Liver (tissue), 8 donors: ENCODE measurements at regions not wholly inside any gene's neighbourhood (a gene's known extent, or its start where the extent isn't known, plus 50 kb on each side); places are given as distances from the start of the nearest gene placed in this dataset.
A peak's percentile ranks its signal among the peaks of the same experiment; 100 is the strongest.

Experiments
- DNase-seq: peaks from one replicate; pipeline ENCODE4 v3.0.0-alpha.2; 2017; ENCODE audit warnings: low spot score
- H3K27ac ChIP-seq, 2 donors: one replicate each; pipeline ENCODE4 v1.7.0; 2013; ENCODE audit warnings: inconsistent platforms in 2 of 2, low read length in 2 of 2, control low read depth in 1 of 2, low read depth in 1 of 2, mild to moderate bottlenecking in 1 of 2
- H3K27me3 ChIP-seq, 4 donors: one replicate each; pipeline versions ENCODE4 v1.6.1 to v1.7.0; 2013; ENCODE audit warnings: low read length in 3 of 4, inconsistent platforms in 1 of 4, mild to moderate bottlenecking in 1 of 4, moderate library complexity in 1 of 4; ENCODE audit not compliant: control insufficient read depth in 4 of 4, insufficient read depth in 4 of 4
- H3K36me3 ChIP-seq, 4 donors: one replicate each; pipeline versions ENCODE4 v1.6.1 to v1.7.0; 2013; ENCODE audit warnings: low read length in 3 of 4, mild to moderate bottlenecking in 3 of 4, low read depth in 1 of 4, moderate library complexity in 1 of 4; ENCODE audit not compliant: control insufficient read depth in 4 of 4, insufficient read depth in 3 of 4
- H3K4me1 ChIP-seq, 4 donors: one replicate each; pipeline versions ENCODE4 v1.6.1 to v1.7.0; 2013; ENCODE audit warnings: low read length in 3 of 4, mild to moderate bottlenecking in 3 of 4, moderate library complexity in 1 of 4; ENCODE audit not compliant: control insufficient read depth in 4 of 4, insufficient read depth in 4 of 4
- H3K4me3 ChIP-seq, 3 donors: one replicate each; pipeline versions ENCODE4 v1.6.1 to v1.7.0; 2013; ENCODE audit warnings: low read length in 3 of 3, control low read depth in 1 of 3, low read depth in 1 of 3, mild to moderate bottlenecking in 1 of 3
- H3K9ac ChIP-seq, 2 donors: one replicate each; pipeline ENCODE4 v1.7.0; 2013; ENCODE audit warnings: low read length in 2 of 2, mild to moderate bottlenecking in 2 of 2, moderate library complexity in 2 of 2, control low read depth in 1 of 2, low read depth in 1 of 2
- H3K9me3 ChIP-seq, 4 donors: one replicate each; pipeline versions ENCODE4 v1.6.1 to v1.7.0; 2013; ENCODE audit warnings: low read length in 3 of 4; ENCODE audit not compliant: control insufficient read depth in 4 of 4
- EGR1 ChIP-seq, 2 donors: IDR thresholded peaks; 2 replicates each; pipeline ENCODE4 v1.6.1; 2016 to 2018; ENCODE audit warnings: antibody characterized with exemption in 2 of 2, low read depth in 2 of 2
- GABPA ChIP-seq, 2 donors: IDR thresholded peaks in 1 of 2; conservative IDR thresholded peaks in 1 of 2; 2 replicates each; pipeline ENCODE4 v1.6.1; 2016; ENCODE audit warnings: antibody characterized with exemption in 2 of 2, mild to moderate bottlenecking in 1 of 2, moderate library complexity in 1 of 2
- HNF4G ChIP-seq: IDR thresholded peaks from 2 replicates; pipeline ENCODE4 v1.6.1; 2016; ENCODE audit warnings: antibody characterized with exemption
- JUND ChIP-seq, 2 donors: IDR thresholded peaks; 2 replicates each; pipeline ENCODE4 v1.6.1; 2016; ENCODE audit warnings: antibody characterized with exemption in 2 of 2
- NR2F2 ChIP-seq: IDR thresholded peaks from 2 replicates; pipeline ENCODE4 v1.6.1; 2016; ENCODE audit warnings: antibody characterized with exemption
- RAD21 ChIP-seq, 2 donors: IDR thresholded peaks; 2 replicates each; pipeline ENCODE4 v1.6.1; 2016; ENCODE audit warnings: antibody characterized with exemption in 2 of 2, mild to moderate bottlenecking in 2 of 2
- SP1 ChIP-seq: IDR thresholded peaks from 2 replicates; pipeline ENCODE4 v1.6.1; 2018; ENCODE audit warnings: antibody characterized with exemption, mild to moderate bottlenecking
- YY1 ChIP-seq: IDR thresholded peaks from 2 replicates; pipeline ENCODE4 v1.6.1; 2016; ENCODE audit warnings: antibody characterized with exemption, mild to moderate bottlenecking
- WGBS: extraction: QIAGEN DNeasy Blood & Tissue Kit; methylation state at CpG from one replicate; pipeline ENCODE4 v1.1.7; 2013; 5-methylcytosine and 5-hydroxymethylcytosine counted together
- TF ChIP-seq, protein P1 (sequence below): IDR thresholded peaks from 2 replicates; pipeline ENCODE4 v1.6.1; 2016; ENCODE audit warnings: antibody characterized with exemption, mild to moderate bottlenecking
- TF ChIP-seq, protein P2 (sequence below): fragments of 150-350 bp; IDR thresholded peaks from 2 replicates; pipeline ENCODE4 v1.5.1; 2017; ENCODE audit warnings: improper control_type of control experiment, low read depth, low read length; ENCODE audit not compliant: missing input control
- TF ChIP-seq, protein P3 (sequence below): IDR thresholded peaks from 2 replicates; pipeline ENCODE4 v1.6.1; 2016; ENCODE audit warnings: antibody characterized with exemption
- TF ChIP-seq, protein P4 (sequence below): IDR thresholded peaks from 2 replicates; pipeline ENCODE4 v1.6.1; 2016; ENCODE audit warnings: antibody characterized with exemption
- TF ChIP-seq, protein P5 (sequence below): IDR thresholded peaks from 2 replicates; pipeline ENCODE4 v1.6.1; 2016; ENCODE audit warnings: antibody characterized with exemption
- donor health status: healthy.
- donor health status: healthy.
- donor health status: healthy.
- donor health status: healthy.
- donor health status: healthy.

DNA sequence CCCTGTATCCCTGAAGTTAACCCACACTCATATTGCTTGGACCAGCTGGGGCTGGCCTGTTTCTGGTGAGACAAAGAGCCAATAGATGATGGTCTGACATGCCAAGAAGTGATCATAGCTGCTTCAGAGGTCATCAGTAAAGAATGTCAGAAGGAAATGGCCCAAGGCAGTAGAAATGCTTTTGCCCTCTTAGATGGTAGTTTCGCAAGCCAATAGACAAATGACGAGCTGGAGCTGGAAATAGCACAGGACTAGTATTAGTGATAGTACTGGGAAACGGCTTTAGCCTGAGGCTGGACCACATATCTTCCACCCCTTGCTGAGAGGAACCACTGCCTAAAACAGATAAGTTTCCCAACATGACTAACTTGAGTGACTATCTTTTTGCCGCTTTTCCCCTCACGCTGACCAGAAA, 176.1 kb upstream of the THBS1 start:
- Histone ChIP-seq H3K27ac (no peak overlapping the region), H3K36me3 (no peaks in the 10 kb centered on the region), H3K27me3 (no peaks in the 10 kb centered on the region), H3K4me1 (no peaks in the 10 kb centered on the region), H3K4me3 (no peak overlapping the region), H3K9me3 (no peaks in the 10 kb centered on the region), H3K9ac (no peak overlapping the region)
- TF ChIP-seq NR2F2 (peak; percentile 69), GABPA (IDR thresholded peaks at IDR 0.05 in 1 of 2, conservative IDR thresholded peaks at IDR 0.05 in 1 of 2) (no peak)
- WGBS, result 81% methylated on average over 5 of the region's 5 CpGs
- DNase-seq, result no peak

DNA sequence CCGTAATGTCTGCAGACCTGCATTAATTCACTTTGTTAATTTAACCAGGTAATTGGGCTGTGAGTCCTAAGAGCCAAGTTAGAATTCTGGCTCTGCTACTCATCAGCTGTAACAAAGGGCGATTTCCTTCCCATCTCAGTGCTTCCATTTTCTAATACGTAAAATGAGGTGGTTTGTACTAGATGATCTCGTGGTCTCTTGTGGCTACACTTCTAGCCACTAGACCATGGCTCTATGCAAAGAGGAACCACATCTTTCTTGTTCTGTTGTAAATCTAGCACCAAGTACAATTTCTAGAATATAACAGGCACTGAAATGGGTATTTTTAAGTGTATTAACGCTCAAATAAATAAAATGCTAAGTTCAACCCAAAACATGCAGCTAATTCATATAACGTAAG, 174.4 kb upstream of the THBS1 start:
- no peaks in the 10 kb centered on the region for H3K36me3 ChIP-seq
- DNase-seq, result no peak
- H3K27me3 ChIP-seq, result no peaks in the 10 kb centered on the region
- TF ChIP-seq, protein P1, sequence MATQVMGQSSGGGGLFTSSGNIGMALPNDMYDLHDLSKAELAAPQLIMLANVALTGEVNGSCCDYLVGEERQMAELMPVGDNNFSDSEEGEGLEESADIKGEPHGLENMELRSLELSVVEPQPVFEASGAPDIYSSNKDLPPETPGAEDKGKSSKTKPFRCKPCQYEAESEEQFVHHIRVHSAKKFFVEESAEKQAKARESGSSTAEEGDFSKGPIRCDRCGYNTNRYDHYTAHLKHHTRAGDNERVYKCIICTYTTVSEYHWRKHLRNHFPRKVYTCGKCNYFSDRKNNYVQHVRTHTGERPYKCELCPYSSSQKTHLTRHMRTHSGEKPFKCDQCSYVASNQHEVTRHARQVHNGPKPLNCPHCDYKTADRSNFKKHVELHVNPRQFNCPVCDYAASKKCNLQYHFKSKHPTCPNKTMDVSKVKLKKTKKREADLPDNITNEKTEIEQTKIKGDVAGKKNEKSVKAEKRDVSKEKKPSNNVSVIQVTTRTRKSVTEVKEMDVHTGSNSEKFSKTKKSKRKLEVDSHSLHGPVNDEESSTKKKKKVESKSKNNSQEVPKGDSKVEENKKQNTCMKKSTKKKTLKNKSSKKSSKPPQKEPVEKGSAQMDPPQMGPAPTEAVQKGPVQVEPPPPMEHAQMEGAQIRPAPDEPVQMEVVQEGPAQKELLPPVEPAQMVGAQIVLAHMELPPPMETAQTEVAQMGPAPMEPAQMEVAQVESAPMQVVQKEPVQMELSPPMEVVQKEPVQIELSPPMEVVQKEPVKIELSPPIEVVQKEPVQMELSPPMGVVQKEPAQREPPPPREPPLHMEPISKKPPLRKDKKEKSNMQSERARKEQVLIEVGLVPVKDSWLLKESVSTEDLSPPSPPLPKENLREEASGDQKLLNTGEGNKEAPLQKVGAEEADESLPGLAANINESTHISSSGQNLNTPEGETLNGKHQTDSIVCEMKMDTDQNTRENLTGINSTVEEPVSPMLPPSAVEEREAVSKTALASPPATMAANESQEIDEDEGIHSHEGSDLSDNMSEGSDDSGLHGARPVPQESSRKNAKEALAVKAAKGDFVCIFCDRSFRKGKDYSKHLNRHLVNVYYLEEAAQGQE, result no peak
- TF ChIP-seq, protein P2, sequence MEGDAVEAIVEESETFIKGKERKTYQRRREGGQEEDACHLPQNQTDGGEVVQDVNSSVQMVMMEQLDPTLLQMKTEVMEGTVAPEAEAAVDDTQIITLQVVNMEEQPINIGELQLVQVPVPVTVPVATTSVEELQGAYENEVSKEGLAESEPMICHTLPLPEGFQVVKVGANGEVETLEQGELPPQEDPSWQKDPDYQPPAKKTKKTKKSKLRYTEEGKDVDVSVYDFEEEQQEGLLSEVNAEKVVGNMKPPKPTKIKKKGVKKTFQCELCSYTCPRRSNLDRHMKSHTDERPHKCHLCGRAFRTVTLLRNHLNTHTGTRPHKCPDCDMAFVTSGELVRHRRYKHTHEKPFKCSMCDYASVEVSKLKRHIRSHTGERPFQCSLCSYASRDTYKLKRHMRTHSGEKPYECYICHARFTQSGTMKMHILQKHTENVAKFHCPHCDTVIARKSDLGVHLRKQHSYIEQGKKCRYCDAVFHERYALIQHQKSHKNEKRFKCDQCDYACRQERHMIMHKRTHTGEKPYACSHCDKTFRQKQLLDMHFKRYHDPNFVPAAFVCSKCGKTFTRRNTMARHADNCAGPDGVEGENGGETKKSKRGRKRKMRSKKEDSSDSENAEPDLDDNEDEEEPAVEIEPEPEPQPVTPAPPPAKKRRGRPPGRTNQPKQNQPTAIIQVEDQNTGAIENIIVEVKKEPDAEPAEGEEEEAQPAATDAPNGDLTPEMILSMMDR, result no peak
- no peak overlapping the region for H3K4me3 ChIP-seq
- H3K4me1 ChIP-seq, result no peaks in the 10 kb centered on the region
- H3K27ac ChIP-seq, result no peak overlapping the region
- 92% methylated on average over 6 of the region's 6 CpGs for WGBS
- H3K9me3 ChIP-seq, result no peaks in the 10 kb centered on the region
- H3K9ac ChIP-seq, result no peak overlapping the region

DNA sequence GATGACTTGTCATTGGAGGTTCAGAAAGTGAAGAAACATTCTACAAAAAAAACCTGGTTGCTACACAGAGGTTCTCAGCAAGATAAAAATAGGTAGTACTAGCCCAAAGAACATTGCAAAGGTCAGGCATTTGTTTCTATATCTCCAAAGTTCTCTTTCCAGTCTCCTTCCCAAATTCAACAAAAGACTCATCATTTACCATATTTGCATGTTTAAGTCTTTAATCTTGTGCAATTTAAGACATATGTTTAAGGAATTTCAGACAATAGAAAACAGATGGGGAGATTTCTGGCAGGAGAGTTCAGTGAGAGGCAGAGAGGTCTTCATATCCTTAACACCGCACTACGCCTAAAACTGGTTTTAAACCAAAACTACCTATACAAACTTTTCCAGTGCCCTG, 173.8 kb upstream of the THBS1 start:
- Histone ChIP-seq H3K36me3 (no peaks in the 10 kb centered on the region), H3K27ac (no peak overlapping the region), H3K4me3 (no peak overlapping the region), H3K27me3 (no peaks in the 10 kb centered on the region), H3K9ac (no peak overlapping the region), H3K4me1 (no peaks in the 10 kb centered on the region), H3K9me3 (no peaks in the 10 kb centered on the region)
- over 99% methylated on average over 2 of the region's 2 CpGs for WGBS
- TF ChIP-seq, protein P3, sequence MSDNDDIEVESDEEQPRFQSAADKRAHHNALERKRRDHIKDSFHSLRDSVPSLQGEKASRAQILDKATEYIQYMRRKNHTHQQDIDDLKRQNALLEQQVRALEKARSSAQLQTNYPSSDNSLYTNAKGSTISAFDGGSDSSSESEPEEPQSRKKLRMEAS, result no peak
- TF ChIP-seq JUND (IDR thresholded peaks at IDR 0.05) (no peak), YY1 (no peak), SP1 (no peak), HNF4G (no peak), EGR1 (IDR thresholded peaks at IDR 0.05; ENCODE audit: low read depth in 2 of 2) (no peak), RAD21 (IDR thresholded peaks at IDR 0.05) (no peak), GABPA (IDR thresholded peaks at IDR 0.05 in 1 of 2, conservative IDR thresholded peaks at IDR 0.05 in 1 of 2) (no peak)
- TF ChIP-seq, protein P4, sequence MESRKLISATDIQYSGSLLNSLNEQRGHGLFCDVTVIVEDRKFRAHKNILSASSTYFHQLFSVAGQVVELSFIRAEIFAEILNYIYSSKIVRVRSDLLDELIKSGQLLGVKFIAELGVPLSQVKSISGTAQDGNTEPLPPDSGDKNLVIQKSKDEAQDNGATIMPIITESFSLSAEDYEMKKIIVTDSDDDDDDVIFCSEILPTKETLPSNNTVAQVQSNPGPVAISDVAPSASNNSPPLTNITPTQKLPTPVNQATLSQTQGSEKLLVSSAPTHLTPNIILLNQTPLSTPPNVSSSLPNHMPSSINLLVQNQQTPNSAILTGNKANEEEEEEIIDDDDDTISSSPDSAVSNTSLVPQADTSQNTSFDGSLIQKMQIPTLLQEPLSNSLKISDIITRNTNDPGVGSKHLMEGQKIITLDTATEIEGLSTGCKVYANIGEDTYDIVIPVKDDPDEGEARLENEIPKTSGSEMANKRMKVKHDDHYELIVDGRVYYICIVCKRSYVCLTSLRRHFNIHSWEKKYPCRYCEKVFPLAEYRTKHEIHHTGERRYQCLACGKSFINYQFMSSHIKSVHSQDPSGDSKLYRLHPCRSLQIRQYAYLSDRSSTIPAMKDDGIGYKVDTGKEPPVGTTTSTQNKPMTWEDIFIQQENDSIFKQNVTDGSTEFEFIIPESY, result no peak
- TF ChIP-seq, protein P5, sequence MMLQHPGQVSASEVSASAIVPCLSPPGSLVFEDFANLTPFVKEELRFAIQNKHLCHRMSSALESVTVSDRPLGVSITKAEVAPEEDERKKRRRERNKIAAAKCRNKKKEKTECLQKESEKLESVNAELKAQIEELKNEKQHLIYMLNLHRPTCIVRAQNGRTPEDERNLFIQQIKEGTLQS, result no peak
- TF ChIP-seq, protein P2, result no peak
- DNase-seq, result no peak
